ENCODE measurements at regions not wholly inside any gene's neighbourhood (a gene's known extent, or its start where the extent isn't known, plus 50 kb on each side); places are given as distances from the start of the nearest gene placed in this dataset.

DNA sequence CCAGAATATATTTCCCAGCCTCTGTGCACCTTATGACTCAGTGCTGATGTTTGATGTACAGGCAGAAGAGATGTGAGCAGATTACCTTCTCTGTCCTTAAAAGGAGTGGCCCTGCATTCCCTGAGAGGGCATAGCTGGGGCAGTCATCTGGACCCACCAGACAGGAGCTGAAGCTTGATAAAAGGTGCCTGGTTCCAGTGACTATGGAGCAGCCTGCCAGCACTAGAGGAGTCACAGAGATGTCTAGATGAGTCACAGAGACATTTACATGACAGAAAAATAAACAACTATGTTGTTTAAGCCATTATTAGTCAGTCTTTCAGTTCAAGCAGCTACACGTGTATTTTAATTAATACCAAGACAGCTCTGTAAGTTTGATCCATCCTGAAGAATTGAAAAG lies 237.1 kb upstream of the MOCS1 start:
- no peak overlapping the region for H3K27ac ChIP-seq (ENCODE audit: low read depth, low read length, poor library complexity, severe bottlenecking)
- POLR2A ChIA-PET (ENCODE audit: low non-redundant PET) = no interaction called here
- H3K36me3 ChIP-seq (ENCODE audit: insufficient read depth, low read length, poor library complexity, severe bottlenecking) = no peaks in the 10 kb centered on the region
- intact Hi-C loops (cut with micrococcal nuclease; ENCODE audit: unreplicated experiment) = no loop called here
- CTCF ChIA-PET = no interaction called here
- H3K27me3 ChIP-seq (replicated peaks; ENCODE audit: insufficient read depth, low read depth, low read length, poor library complexity) = no peaks in the 10 kb centered on the region
- H3K4me1 ChIP-seq (ENCODE audit: insufficient read depth, low read length, poor library complexity, severe bottlenecking) = no peaks in the 10 kb centered on the region
- no peaks in the 10 kb centered on the region for H3K9me3 ChIP-seq (ENCODE audit: low read depth, low read length, poor library complexity, severe bottlenecking)
- no peak for TF ChIP-seq EZH2 (IDR thresholded peaks at IDR 0.05; ENCODE audit: borderline replicate concordance, low read depth, low read length, poor library complexity, severe bottlenecking)
- TF ChIP-seq, protein P1, sequence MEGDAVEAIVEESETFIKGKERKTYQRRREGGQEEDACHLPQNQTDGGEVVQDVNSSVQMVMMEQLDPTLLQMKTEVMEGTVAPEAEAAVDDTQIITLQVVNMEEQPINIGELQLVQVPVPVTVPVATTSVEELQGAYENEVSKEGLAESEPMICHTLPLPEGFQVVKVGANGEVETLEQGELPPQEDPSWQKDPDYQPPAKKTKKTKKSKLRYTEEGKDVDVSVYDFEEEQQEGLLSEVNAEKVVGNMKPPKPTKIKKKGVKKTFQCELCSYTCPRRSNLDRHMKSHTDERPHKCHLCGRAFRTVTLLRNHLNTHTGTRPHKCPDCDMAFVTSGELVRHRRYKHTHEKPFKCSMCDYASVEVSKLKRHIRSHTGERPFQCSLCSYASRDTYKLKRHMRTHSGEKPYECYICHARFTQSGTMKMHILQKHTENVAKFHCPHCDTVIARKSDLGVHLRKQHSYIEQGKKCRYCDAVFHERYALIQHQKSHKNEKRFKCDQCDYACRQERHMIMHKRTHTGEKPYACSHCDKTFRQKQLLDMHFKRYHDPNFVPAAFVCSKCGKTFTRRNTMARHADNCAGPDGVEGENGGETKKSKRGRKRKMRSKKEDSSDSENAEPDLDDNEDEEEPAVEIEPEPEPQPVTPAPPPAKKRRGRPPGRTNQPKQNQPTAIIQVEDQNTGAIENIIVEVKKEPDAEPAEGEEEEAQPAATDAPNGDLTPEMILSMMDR (conservative IDR thresholded peaks at IDR 0.05; ENCODE audit: low read depth, low read length) = no peak
- no TSS peak for BruUV-seq (replicated peaks)
- no peak overlapping the region for H3K4me3 ChIP-seq (ENCODE audit: low read depth, low read length, poor library complexity, severe bottlenecking)
- no peak for DNase-seq (ENCODE audit: low spot score)

DNA sequence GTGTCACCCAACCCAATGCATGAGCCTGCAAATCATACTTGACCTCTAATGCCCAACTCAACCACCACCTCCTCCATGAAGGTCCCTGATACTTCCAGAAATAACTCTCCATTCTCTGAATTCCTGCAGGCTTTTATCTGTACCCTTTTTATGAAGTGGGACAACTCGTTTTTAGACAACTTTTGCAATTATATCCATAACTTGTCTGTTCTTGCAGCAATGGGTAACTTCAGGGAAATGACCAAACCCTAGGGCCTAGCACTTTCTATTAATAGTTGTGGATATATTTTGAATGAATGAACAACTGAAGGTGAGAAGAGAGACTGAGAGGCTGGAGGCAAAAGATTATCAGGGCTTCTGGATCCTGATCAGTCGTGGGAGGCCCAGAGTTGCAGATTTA lies 236.6 kb upstream of the MOCS1 start:
- H3K36me3 ChIP-seq (ENCODE audit: insufficient read depth, low read length, poor library complexity, severe bottlenecking) = no peaks in the 10 kb centered on the region
- no TSS peak for BruUV-seq (replicated peaks)
- no peak for DNase-seq (ENCODE audit: low spot score)
- intact Hi-C loops (cut with micrococcal nuclease; ENCODE audit: unreplicated experiment) = no loop called here
- H3K27ac ChIP-seq (ENCODE audit: low read depth, low read length, poor library complexity, severe bottlenecking) = no peak overlapping the region
- no peaks in the 10 kb centered on the region for H3K27me3 ChIP-seq (replicated peaks; ENCODE audit: insufficient read depth, low read depth, low read length, poor library complexity)
- H3K9me3 ChIP-seq (ENCODE audit: low read depth, low read length, poor library complexity, severe bottlenecking) = no peaks in the 10 kb centered on the region
- ChIA-PET CTCF (no interaction called here), POLR2A (ENCODE audit: low non-redundant PET) (no interaction called here)
- no peaks in the 10 kb centered on the region for H3K4me1 ChIP-seq (ENCODE audit: insufficient read depth, low read length, poor library complexity, severe bottlenecking)
- TF ChIP-seq, protein P1 (conservative IDR thresholded peaks at IDR 0.05; ENCODE audit: low read depth, low read length) = no peak
- no peak for TF ChIP-seq EZH2 (IDR thresholded peaks at IDR 0.05; ENCODE audit: borderline replicate concordance, low read depth, low read length, poor library complexity, severe bottlenecking)
- H3K4me3 ChIP-seq (ENCODE audit: low read depth, low read length, poor library complexity, severe bottlenecking) = no peak overlapping the region

DNA sequence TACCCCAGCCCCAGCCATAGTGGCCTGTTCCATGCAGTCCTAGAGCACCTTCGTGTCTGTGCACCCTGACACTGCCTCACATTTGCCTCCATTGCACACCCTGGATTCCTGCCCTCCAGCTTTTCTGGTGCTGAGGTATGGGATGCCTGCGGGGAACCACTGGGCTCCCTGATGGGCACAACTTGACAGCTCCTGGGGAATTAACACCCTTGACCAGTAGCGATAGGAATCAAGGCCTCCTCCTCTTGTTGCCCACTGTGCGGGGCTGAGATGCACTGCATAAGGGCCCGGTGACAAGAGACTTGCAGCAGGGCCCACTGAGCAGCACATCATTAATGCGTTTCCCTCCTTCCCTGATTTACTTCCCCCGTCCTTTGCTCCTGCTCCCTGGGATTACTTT lies 235.6 kb upstream of the MOCS1 start:
- POLR2A ChIA-PET (ENCODE audit: low non-redundant PET) = no interaction called here

More for the DNA sequence above, 235.6 kb upstream of the MOCS1 start:
- no peaks in the 10 kb centered on the region for H3K9me3 ChIP-seq (ENCODE audit: low read depth, low read length, poor library complexity, severe bottlenecking)
- TF ChIP-seq, protein P1 (conservative IDR thresholded peaks at IDR 0.05; ENCODE audit: low read depth, low read length) = no peak
- no peak for TF ChIP-seq EZH2 (IDR thresholded peaks at IDR 0.05; ENCODE audit: borderline replicate concordance, low read depth, low read length, poor library complexity, severe bottlenecking)
- CTCF ChIA-PET = no interaction called here
- H3K4me3 ChIP-seq (ENCODE audit: low read depth, low read length, poor library complexity, severe bottlenecking) = no peak overlapping the region
- BruUV-seq (replicated peaks) = no TSS peak
- no peaks in the 10 kb centered on the region for H3K36me3 ChIP-seq (ENCODE audit: insufficient read depth, low read length, poor library complexity, severe bottlenecking)
- H3K4me1 ChIP-seq (ENCODE audit: insufficient read depth, low read length, poor library complexity, severe bottlenecking) = no peaks in the 10 kb centered on the region
- DNase-seq (ENCODE audit: low spot score) = no peak
- H3K27me3 ChIP-seq (replicated peaks; ENCODE audit: insufficient read depth, low read depth, low read length, poor library complexity) = no peaks in the 10 kb centered on the region
- H3K27ac ChIP-seq (ENCODE audit: low read depth, low read length, poor library complexity, severe bottlenecking) = no peak overlapping the region
- intact Hi-C loops (cut with micrococcal nuclease; ENCODE audit: unreplicated experiment) = no loop called here

Measured in A673 (cell line).